Right lobe of liver (tissue), 4 donors: ENCODE measurements at regions not wholly inside any gene's neighbourhood (a gene's known extent, or its start where the extent isn't known, plus 50 kb on each side); places are given as distances from the start of the nearest gene placed in this dataset.

Experiments used
- CTCF ChIP-seq, 4 donors: fragments of 200-600 bp in 3 of 4; fragments of 450-650 bp in 1 of 4; IDR thresholded peaks; one replicate each; pipeline versions ENCODE4 v1.5.1 to v1.8.0; 2016 to 2022; ENCODE audit warnings: antibody characterized with exemption in 4 of 4, mild to moderate bottlenecking in 2 of 4
- POLR2A ChIP-seq: fragments of 450-650 bp; IDR thresholded peaks from one replicate; pipeline ENCODE4 v1.6.1; 2017; ENCODE audit warnings: antibody characterized with exemption, mild to moderate bottlenecking
- donor health status: DM: no; HTN: no; CAD: no.
- donor health status: DM: no; HTN: no; CAD: no.
- donor health status: DM: no; HTN: yes; CAD: no.

GRCh38 chr7:21054427-21055112, 267.9 kb upstream of the SP8 start:
- no peak for TF ChIP-seq POLR2A
- no peak for TF ChIP-seq CTCF (IDR thresholded peaks at IDR 0.05)
